GM13977 (cell line): ENCODE measurements at regions not wholly inside any gene's neighbourhood (a gene's known extent, or its start where the extent isn't known, plus 50 kb on each side); places are given as distances from the start of the nearest gene placed in this dataset.

Experiments
- DNase-seq: peaks from one replicate; pipeline ENCODE4 v3.0.0; 2012; ENCODE audit warnings: low spot score
- CTCF ChIP-seq: IDR thresholded peaks from 2 replicates; pipeline ENCODE4 v1.5.1; 2012; ENCODE audit warnings: mild to moderate bottlenecking, control low read depth; ENCODE audit not compliant: insufficient read depth; ENCODE audit errors: extremely low read depth, missing control alignments
- in situ Hi-C: fragments of 300-500 bp; cut with MboI; formaldehyde crosslinking; loops from one replicate; pipeline ENCODE4 v1.12.0; 2022; ENCODE audit warnings: low sequenced_read_pairs, low pct_unique_long_range_greater_than_20kb, mixed read lengths, inconsistent platforms; ENCODE audit not compliant: unreplicated experiment

- TF ChIP-seq CTCF = no peak
- in situ Hi-C loops = no loop called here
- DNase-seq = no peak
Observed at GRCh38 chr13:103406967-103407366, 340.8 kb upstream of the SLC10A2 start.

GRCh38 chr13:103405297-103405696 lies 339.1 kb upstream of the SLC10A2 start:
- no peak for DNase-seq
- no peak for TF ChIP-seq CTCF
- in situ Hi-C loops = no loop called here

- DNase-seq = no peak
- in situ Hi-C loops = no loop called here
- TF ChIP-seq CTCF = no peak
Observed at GRCh38 chr13:103403814-103404213, 337.6 kb upstream of the SLC10A2 start.

- in situ Hi-C loops = no loop called here
- no peak for TF ChIP-seq CTCF
- no peak for DNase-seq
Observed at GRCh38 chr13:103403148-103403740, 337.0 kb upstream of the SLC10A2 start.

- no peak for DNase-seq
- in situ Hi-C loops = no loop called here
- TF ChIP-seq CTCF = no peak
Observed at GRCh38 chr13:103395139-103395538, 328.9 kb upstream of the SLC10A2 start.

GRCh38 chr13:103394618-103395017 lies 328.4 kb upstream of the SLC10A2 start:
- TF ChIP-seq CTCF = no peak
- no peak for DNase-seq
- in situ Hi-C loops = no loop called here

- in situ Hi-C loops = no loop called here
- no peak for DNase-seq
- TF ChIP-seq CTCF = no peak
Observed at GRCh38 chr13:103391936-103392335, 325.7 kb upstream of the SLC10A2 start.
